Erythroblast (primary cell): ENCODE measurements at regions not wholly inside any gene's neighbourhood (a gene's known extent, or its start where the extent isn't known, plus 50 kb on each side); places are given as distances from the start of the nearest gene placed in this dataset.

Experiments
- GATA1 ChIP-seq: IDR thresholded peaks from 2 replicates; pipeline ENCODE4 v1.6.1; 2011; ENCODE audit warnings: low read depth, mild to moderate bottlenecking, control low read depth, low read length, moderate library complexity
- POLR2A ChIP-seq: IDR thresholded peaks from 2 replicates; pipeline ENCODE4 v1.6.1; 2011; ENCODE audit warnings: mild to moderate bottlenecking, low read length

- TF ChIP-seq POLR2A (no peak), GATA1 (no peak)
Observed at GRCh38 chr2:65489269-65489668, 56.9 kb upstream of the SPRED2 start.
